Cardiac muscle cell (in vitro differentiated cells and primary cell): ENCODE measurements at regions not wholly inside any gene's neighbourhood (a gene's known extent, or its start where the extent isn't known, plus 50 kb on each side); places are given as distances from the start of the nearest gene placed in this dataset.
"Not testable (repeated sequence)": the region's sequence is repeated elsewhere in the genome, so short reads cannot be mapped to it uniquely, and the experiment has no call there.

Experiments used
- DNase-seq, 2 donors: peaks; one replicate each; pipeline versions ENCODE4 v3.0.0 to v3.0.0-alpha.2; 2010 to 2017; ENCODE audit warnings: low read depth in 1 of 2, low spot score in 1 of 2
- H3K27ac ChIP-seq: fragments of 200-600 bp; sonication (generic); 2 replicates; pipeline ENCODE4 v1.5.1; 2016
- H3K27me3 ChIP-seq: fragments of 200-600 bp; sonication (generic); 2 replicates; pipeline ENCODE4 v1.6.0; 2016; ENCODE audit warnings: control low read depth
- H3K36me3 ChIP-seq: fragments of 200-600 bp; sonication (generic); 2 replicates; pipeline ENCODE4 v1.5.1; 2016; ENCODE audit warnings: control low read depth
- H3K4me1 ChIP-seq: fragments of 200-600 bp; sonication (generic); 2 replicates; pipeline ENCODE4 v1.8.1; 2017; ENCODE audit warnings: low read depth, mild to moderate bottlenecking, mixed run types
- H3K4me3 ChIP-seq: fragments of 200-600 bp; sonication (generic); 2 replicates; pipeline ENCODE4 v1.5.1; 2016; ENCODE audit warnings: mild to moderate bottlenecking
- H3K9me3 ChIP-seq: fragments of 200-600 bp; sonication (generic); 2 replicates; pipeline ENCODE4 v1.5.1; 2017; ENCODE audit warnings: low read depth, mild to moderate bottlenecking, control low read depth
- TF ChIP-seq, protein P1 (sequence below): IDR thresholded peaks from 2 replicates; pipeline ENCODE4 v1.5.1; 2012; ENCODE audit warnings: low read depth, mild to moderate bottlenecking, low read length

DNA sequence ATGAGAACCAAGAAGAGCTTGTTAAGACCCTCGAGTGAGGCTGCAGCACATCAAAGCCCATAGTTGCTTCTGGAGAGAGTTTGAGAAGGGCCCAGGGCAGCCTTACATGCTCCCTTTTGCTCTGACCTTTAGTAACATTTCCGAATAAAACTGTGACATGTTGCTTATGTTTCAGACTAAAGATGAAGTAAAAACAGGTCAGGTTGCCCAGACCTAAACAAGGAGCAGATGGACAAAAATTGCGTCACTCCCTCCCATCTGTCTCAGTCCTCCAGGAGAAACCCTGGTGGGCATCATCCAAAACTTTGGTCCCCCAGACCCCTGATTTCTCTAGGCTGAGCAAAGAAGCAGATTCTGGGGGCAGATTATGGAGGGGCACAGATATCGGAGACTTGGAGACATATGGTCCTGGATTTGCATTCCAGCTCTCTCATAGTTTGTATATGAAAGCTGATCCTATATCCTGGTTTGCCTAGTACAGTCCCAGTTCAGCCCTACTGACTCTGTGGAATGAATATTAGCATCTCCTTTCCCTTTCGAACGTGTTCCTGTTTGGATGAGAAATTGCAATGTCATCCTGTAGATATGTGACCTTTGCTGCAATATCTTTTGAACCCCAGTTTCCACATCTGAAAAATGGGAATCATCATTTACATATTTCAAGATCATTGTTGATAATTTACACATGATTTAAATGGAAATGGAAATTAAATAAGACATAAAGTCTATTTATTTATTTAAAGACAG, 304.9 kb upstream of the USP24 start:
- Histone ChIP-seq H3K27ac (no peak overlapping the region), H3K36me3 (no peaks in the 10 kb centered on the region), H3K27me3 (no peaks in the 10 kb centered on the region), H3K4me1 (no peaks in the 10 kb centered on the region), H3K9me3 (no peaks in the 10 kb centered on the region), H3K4me3 (no peak overlapping the region)
- DNase-seq = no peak
- TF ChIP-seq, protein P1, sequence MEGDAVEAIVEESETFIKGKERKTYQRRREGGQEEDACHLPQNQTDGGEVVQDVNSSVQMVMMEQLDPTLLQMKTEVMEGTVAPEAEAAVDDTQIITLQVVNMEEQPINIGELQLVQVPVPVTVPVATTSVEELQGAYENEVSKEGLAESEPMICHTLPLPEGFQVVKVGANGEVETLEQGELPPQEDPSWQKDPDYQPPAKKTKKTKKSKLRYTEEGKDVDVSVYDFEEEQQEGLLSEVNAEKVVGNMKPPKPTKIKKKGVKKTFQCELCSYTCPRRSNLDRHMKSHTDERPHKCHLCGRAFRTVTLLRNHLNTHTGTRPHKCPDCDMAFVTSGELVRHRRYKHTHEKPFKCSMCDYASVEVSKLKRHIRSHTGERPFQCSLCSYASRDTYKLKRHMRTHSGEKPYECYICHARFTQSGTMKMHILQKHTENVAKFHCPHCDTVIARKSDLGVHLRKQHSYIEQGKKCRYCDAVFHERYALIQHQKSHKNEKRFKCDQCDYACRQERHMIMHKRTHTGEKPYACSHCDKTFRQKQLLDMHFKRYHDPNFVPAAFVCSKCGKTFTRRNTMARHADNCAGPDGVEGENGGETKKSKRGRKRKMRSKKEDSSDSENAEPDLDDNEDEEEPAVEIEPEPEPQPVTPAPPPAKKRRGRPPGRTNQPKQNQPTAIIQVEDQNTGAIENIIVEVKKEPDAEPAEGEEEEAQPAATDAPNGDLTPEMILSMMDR = no peak

DNA sequence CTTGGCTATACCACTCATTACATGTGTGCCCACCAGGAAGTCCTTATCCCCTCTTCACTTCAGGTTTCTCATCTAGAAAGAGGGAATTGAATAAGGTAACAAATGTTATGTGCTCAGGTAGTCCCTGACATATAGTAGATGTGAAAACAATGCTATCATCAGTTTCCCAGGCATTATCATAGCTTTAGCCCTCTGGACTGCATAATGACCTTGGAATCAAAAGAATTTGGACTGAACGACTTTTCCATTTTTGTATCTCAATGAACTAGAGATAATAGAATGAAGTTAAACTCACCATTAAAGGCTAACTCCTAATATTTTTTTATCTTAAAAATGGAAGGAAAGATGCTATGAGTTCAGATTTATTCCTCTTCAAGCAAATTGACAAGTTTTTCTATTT, 304.1 kb upstream of the USP24 start:
- no peak for DNase-seq
- Histone ChIP-seq H3K27ac (no peak overlapping the region), H3K9me3 (no peaks in the 10 kb centered on the region), H3K4me1 (no peaks in the 10 kb centered on the region), H3K36me3 (no peaks in the 10 kb centered on the region), H3K4me3 (no peak overlapping the region), H3K27me3 (no peaks in the 10 kb centered on the region)
- TF ChIP-seq, protein P1 = no peak

DNA sequence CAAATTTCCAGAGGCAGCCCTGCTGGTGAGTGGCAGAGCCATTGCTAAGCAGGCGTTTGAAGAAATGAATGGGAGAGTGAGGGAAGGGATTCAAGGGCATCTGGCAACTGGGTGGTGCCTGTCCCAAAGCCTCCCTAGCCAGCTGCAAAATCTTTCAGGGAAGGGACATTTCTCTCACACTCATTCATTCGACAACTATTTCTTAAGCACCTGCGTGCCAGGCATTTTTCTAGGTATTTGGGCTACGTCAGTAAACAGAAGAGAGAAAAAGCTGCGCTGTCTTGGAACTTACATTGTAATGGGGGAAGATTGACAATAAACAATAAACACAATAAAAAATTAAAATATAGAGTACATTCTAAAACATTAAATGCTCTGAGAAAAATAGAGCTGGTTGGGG, 301.9 kb upstream of the USP24 start:
- no peaks in the 10 kb centered on the region for H3K27me3 ChIP-seq
- H3K27ac ChIP-seq = no peak overlapping the region
- no peak for DNase-seq
- H3K36me3 ChIP-seq = no peaks in the 10 kb centered on the region
- no peak overlapping the region for H3K4me3 ChIP-seq
- H3K9me3 ChIP-seq = no peaks in the 10 kb centered on the region
- H3K4me1 ChIP-seq = no peaks in the 10 kb centered on the region
- TF ChIP-seq, protein P1 = no peak

DNA sequence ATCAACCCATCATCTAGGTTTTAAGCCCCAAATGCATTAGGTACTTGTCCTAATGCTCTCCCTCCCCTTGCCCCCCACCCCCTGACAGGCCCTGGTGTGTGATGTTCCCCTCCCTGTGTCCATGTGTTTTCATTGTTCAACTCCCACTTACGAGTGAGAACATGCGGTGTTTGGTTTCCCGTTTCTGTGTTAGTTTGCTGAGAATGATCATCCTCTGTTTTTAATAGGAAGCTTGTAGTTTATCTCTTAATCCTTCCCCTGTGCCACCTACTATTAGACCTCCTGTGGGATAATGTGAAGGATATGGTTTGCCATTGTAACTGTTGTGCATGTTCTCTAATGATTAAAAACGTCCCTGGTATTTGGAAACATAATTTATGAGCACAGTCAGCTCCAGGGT, 299.4 kb upstream of the USP24 start:
- H3K4me1 ChIP-seq, H3K9me3 ChIP-seq, H3K27ac ChIP-seq, DNase-seq, H3K4me3 ChIP-seq, H3K36me3 ChIP-seq, H3K27me3 ChIP-seq: not testable (repeated sequence)

DNA sequence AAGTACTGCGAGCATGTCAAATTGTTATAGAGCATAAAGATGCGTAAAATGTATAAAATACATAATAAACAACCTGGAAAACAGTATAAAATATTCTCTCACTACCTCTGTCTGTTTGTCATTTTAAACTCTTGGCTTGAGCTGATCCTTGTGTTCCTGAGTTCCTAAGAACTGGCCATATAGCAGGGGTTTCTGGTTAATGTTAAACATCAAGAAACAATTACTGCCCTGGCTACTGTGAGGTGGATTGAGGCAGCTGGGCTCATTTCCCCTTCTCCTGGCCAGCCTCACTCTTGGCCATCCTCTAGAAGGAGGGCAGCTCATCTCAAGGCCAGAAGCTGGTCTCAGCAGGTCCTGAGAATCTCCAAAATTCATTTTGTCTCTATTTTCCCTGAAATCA, 297.3 kb upstream of the USP24 start:
- no peak for DNase-seq
- Histone ChIP-seq H3K9me3 (no peaks in the 10 kb centered on the region), H3K27me3 (no peaks in the 10 kb centered on the region), H3K27ac (no peak overlapping the region), H3K4me1 (no peaks in the 10 kb centered on the region), H3K36me3 (no peaks in the 10 kb centered on the region), H3K4me3 (no peak overlapping the region)
- TF ChIP-seq, protein P1 = no peak

DNA sequence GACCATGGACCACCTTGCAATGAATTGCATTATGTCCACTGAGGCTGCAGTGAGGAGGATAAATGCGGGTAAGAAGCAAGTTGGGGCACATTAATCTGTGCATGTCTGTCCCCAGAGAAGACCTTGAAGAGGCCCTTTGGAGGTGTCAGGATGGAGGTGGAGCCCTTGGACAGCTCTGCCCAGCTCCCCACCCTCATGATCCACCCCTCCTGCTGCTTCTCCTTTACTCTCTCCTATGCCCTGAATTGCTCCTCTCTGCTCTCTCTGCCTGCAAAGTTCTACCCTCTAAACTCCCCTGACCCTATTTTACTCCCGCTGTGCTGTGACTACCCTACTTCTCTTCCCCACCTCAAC, 292.4 kb upstream of the USP24 start:
- no peak overlapping the region for H3K4me3 ChIP-seq
- H3K9me3 ChIP-seq = no peaks in the 10 kb centered on the region
- no peaks in the 10 kb centered on the region for H3K27me3 ChIP-seq
- no peak overlapping the region for H3K27ac ChIP-seq
- no peaks in the 10 kb centered on the region for H3K4me1 ChIP-seq
- TF ChIP-seq, protein P1 = no peak
- no peak for DNase-seq
- H3K36me3 ChIP-seq = no peaks in the 10 kb centered on the region
